CD14-positive monocyte (primary cell): ENCODE measurements at regions not wholly inside any gene's neighbourhood (a gene's known extent, or its start where the extent isn't known, plus 50 kb on each side); places are given as distances from the start of the nearest gene placed in this dataset.
A peak's percentile ranks its signal among the peaks of the same experiment; 100 is the strongest.
"Not testable (repeated sequence)": the region's sequence is repeated elsewhere in the genome, so short reads cannot be mapped to it uniquely, and the experiment has no call there.

Experiments
- DNase-seq, 3 donors: peaks; one replicate each; pipeline ENCODE4 v3.0.0-alpha.2; 2011 to 2022
- H2AFZ ChIP-seq: 2 replicates; pipeline ENCODE4 v1.6.0; 2012; ENCODE audit warnings: mild to moderate bottlenecking, low read depth, low read length, inconsistent platforms; ENCODE audit not compliant: insufficient read depth, poor library complexity, severe bottlenecking
- H3K27ac ChIP-seq, 2 donors: 1 replicate in 1 of 2; 2 replicates in 1 of 2; pipeline ENCODE4 v1.5.1; 2012 to 2013; ENCODE audit warnings: low read length in 2 of 2, control low read depth in 1 of 2, inconsistent platforms in 1 of 2, low read depth in 1 of 2, mild to moderate bottlenecking in 1 of 2
- H3K27me3 ChIP-seq, 2 donors: one replicate each; pipeline versions ENCODE4 v1.6.0 to v1.6.1; 2011 to 2013; ENCODE audit warnings: low read length in 2 of 2; ENCODE audit not compliant: control insufficient read depth in 2 of 2, insufficient read depth in 2 of 2
- H3K36me3 ChIP-seq, 2 donors: replicated peaks in 1 of 2; 1 replicate in 1 of 2; 2 replicates in 1 of 2; pipeline versions ENCODE4 v1.5.1 to v1.6.1; 2012 to 2013; ENCODE audit warnings: low read length in 2 of 2, control low read depth in 1 of 2, inconsistent platforms in 1 of 2, mild to moderate bottlenecking in 1 of 2; ENCODE audit not compliant: insufficient read depth in 2 of 2, control insufficient read depth in 1 of 2
- H3K4me1 ChIP-seq, 2 donors: 1 replicate in 1 of 2; 2 replicates in 1 of 2; pipeline versions ENCODE4 v1.5.1 to v1.6.1; 2012 to 2013; ENCODE audit warnings: low read length in 2 of 2, control low read depth in 1 of 2, inconsistent platforms in 1 of 2, mild to moderate bottlenecking in 1 of 2, moderate library complexity in 1 of 2; ENCODE audit not compliant: insufficient read depth in 2 of 2, control insufficient read depth in 1 of 2
- H3K4me2 ChIP-seq: replicated peaks from 2 replicates; pipeline ENCODE3; 2012; ENCODE audit warnings: low read length, moderate library complexity, mild to moderate bottlenecking; ENCODE audit not compliant: poor library complexity, severe bottlenecking; ENCODE audit errors: extremely low read depth
- H3K4me3 ChIP-seq, 3 experiments: fragments of 200-600 bp in 1 of 3; sonication (generic) in 1 of 3; replicated peaks in 1 of 3; 1 replicate in 2 of 3; 2 replicates in 1 of 3; pipeline ENCODE4 v1.5.1; 2011 to 2013; ENCODE audit warnings: low read length in 3 of 3, mild to moderate bottlenecking in 3 of 3, control low read depth in 2 of 3, low read depth in 2 of 3, inconsistent platforms in 1 of 3, moderate library complexity in 1 of 3
- H3K79me2 ChIP-seq: 2 replicates; pipeline ENCODE4 v1.6.0; 2012; ENCODE audit warnings: mild to moderate bottlenecking, control low read depth, inconsistent platforms, low read length, moderate library complexity; ENCODE audit not compliant: insufficient read depth
- H3K9ac ChIP-seq: 2 replicates; pipeline ENCODE4 v1.6.0; 2017; ENCODE audit warnings: low read length, mild to moderate bottlenecking; ENCODE audit not compliant: insufficient read depth, poor library complexity, severe bottlenecking
- H3K9me3 ChIP-seq, 2 donors: replicated peaks in 1 of 2; 1 replicate in 1 of 2; 2 replicates in 1 of 2; pipeline versions ENCODE4 v1.5.1 to v1.6.1; 2012 to 2013; ENCODE audit warnings: low read length in 2 of 2, control low read depth in 1 of 2; ENCODE audit not compliant: control insufficient read depth in 1 of 2, insufficient read depth in 1 of 2
- H4K20me1 ChIP-seq: 2 replicates; pipeline ENCODE4 v1.6.0; 2012; ENCODE audit warnings: mild to moderate bottlenecking, low read length, control low read depth, moderate library complexity; ENCODE audit not compliant: insufficient read depth
- H3K27ac Mint-ChIP-seq, 7 donors: one replicate each; pipeline ENCODE4 v1.8.0; 2020; ENCODE audit warnings: mild to moderate bottlenecking in 7 of 7, mixed read lengths in 7 of 7, moderate library complexity in 6 of 7, inconsistent platforms in 2 of 7
- H3K27me3 Mint-ChIP-seq, 3 donors: one replicate each; pipeline ENCODE4 v1.8.0; 2021 to 2022; ENCODE audit warnings: low read depth in 3 of 3, mild to moderate bottlenecking in 3 of 3, mixed read lengths in 3 of 3, moderate library complexity in 3 of 3, inconsistent platforms in 1 of 3
- H3K36me3 Mint-ChIP-seq, 2 donors: one replicate each; pipeline ENCODE4 v1.8.0; 2020; ENCODE audit warnings: mixed read lengths in 2 of 2, inconsistent platforms in 1 of 2, mild to moderate bottlenecking in 1 of 2
- H3K4me1 Mint-ChIP-seq: one replicate; pipeline ENCODE4 v1.8.0; 2020; ENCODE audit warnings: mild to moderate bottlenecking, mixed read lengths
- H3K4me3 Mint-ChIP-seq, 2 donors: one replicate each; pipeline ENCODE4 v1.8.0; 2020; ENCODE audit warnings: mild to moderate bottlenecking in 2 of 2, mixed read lengths in 2 of 2, moderate library complexity in 1 of 2
- H3K9me3 Mint-ChIP-seq, 7 donors: one replicate each; pipeline ENCODE4 v1.8.0; 2020 to 2022; ENCODE audit warnings: mixed read lengths in 7 of 7, mild to moderate bottlenecking in 6 of 7, moderate library complexity in 6 of 7, inconsistent platforms in 2 of 7
- CTCF ChIP-seq: fragments of 200-600 bp; IDR thresholded peaks from one replicate; pipeline ENCODE4 v1.8.0; 2022; ENCODE audit warnings: antibody characterized with exemption, mild to moderate bottlenecking
- WGBS: methylation state at CpG from one replicate; pipeline ENCODE4 v1.1.5; 2013; ENCODE audit warnings: missing lambda C conversion rate; ENCODE audit not compliant: insufficient coverage; 5-methylcytosine and 5-hydroxymethylcytosine counted together
- intact Hi-C, 2 donors: fragments of 100-400 bp; cut with micrococcal nuclease; formaldehyde crosslinking; loops; one replicate each; pipeline versions ENCODE4 v1.15.0 to v1.15.1; 2023

GRCh38 chr5:124831687-124832240 is 85.3 kb upstream of the ZNF608 start:
- Mint-ChIP-seq H3K4me3 (no peak overlapping the region), H3K36me3 (no peaks in the 10 kb centered on the region), H3K27ac (no peak overlapping the region), H3K27me3 (peaks cover 0 to 5% (median 2%) of the 10 kb centered on the region in 3 donors), H3K9me3 (peaks cover 4 to 25% (median 12%) of the 10 kb centered on the region in 7 donors), H3K4me1 (peaks cover 21% of the 10 kb centered on the region)
- intact Hi-C loops, result no loop called here
- no peak overlapping the region for H3K4me2 ChIP-seq
- H3K36me3 ChIP-seq, result no peaks in the 10 kb centered on the region
- no peak for DNase-seq
- H3K79me2 ChIP-seq, result no peaks in the 10 kb centered on the region
- peaks cover 14 to 18% of the 10 kb centered on the region in 2 donors for H3K4me1 ChIP-seq
- no peak overlapping the region for H3K9ac ChIP-seq
- no peak overlapping the region for H3K4me3 ChIP-seq
- no peak overlapping the region for H3K27ac ChIP-seq
- no peak overlapping the region for H2AFZ ChIP-seq
- H3K9me3 ChIP-seq, result peaks cover 0 to 12% of the 10 kb centered on the region in 2 donors
- H4K20me1 ChIP-seq, result no peaks in the 10 kb centered on the region
- TF ChIP-seq CTCF, result no peak
- H3K27me3 ChIP-seq, result no peaks in the 10 kb centered on the region

- Histone ChIP-seq H2AFZ (no peak overlapping the region), H3K36me3 (no peaks in the 10 kb centered on the region), H3K4me1 (peaks cover 14 to 18% of the 10 kb centered on the region in 2 donors), H3K27me3 (no peaks in the 10 kb centered on the region), H3K27ac (no peak overlapping the region), H4K20me1 (no peaks in the 10 kb centered on the region), H3K9me3 (peaks cover 0 to 12% of the 10 kb centered on the region in 2 donors), H3K4me3 (no peak overlapping the region), H3K79me2 (no peaks in the 10 kb centered on the region), H3K9ac (no peak overlapping the region), H3K4me2 (peak overlapping the region; percentile 27)
- intact Hi-C loops, result no loop called here
- no peak overlapping the region for H3K4me3 Mint-ChIP-seq
- H3K27ac Mint-ChIP-seq, result no peak overlapping the region
- H3K9me3 Mint-ChIP-seq, result peaks cover 5 to 25% (median 13%) of the 10 kb centered on the region in 7 donors
- DNase-seq, result no peak
- peaks cover 0 to 5% (median 2%) of the 10 kb centered on the region in 3 donors for H3K27me3 Mint-ChIP-seq
- H3K4me1 Mint-ChIP-seq, result peaks cover 21% of the 10 kb centered on the region
- no peak for TF ChIP-seq CTCF
- no peaks in the 10 kb centered on the region for H3K36me3 Mint-ChIP-seq
Observed at GRCh38 chr5:124832510-124832909, 86.1 kb upstream of the ZNF608 start.

- Mint-ChIP-seq H3K9me3 (peaks cover 5 to 24% (median 12%) of the 10 kb centered on the region in 7 donors), H3K4me1 (peaks cover 26% of the 10 kb centered on the region)
- H3K9ac ChIP-seq, H3K36me3 Mint-ChIP-seq, H3K27ac ChIP-seq, DNase-seq, intact Hi-C loops, H3K36me3 ChIP-seq, H3K79me2 ChIP-seq, H3K4me3 Mint-ChIP-seq, H3K4me2 ChIP-seq, H3K4me3 ChIP-seq, H3K27me3 ChIP-seq, H3K27ac Mint-ChIP-seq, H4K20me1 ChIP-seq, H2AFZ ChIP-seq, H3K27me3 Mint-ChIP-seq: not testable (repeated sequence)
- peaks cover 0 to 12% of the 10 kb centered on the region in 2 donors for H3K9me3 ChIP-seq
- peaks cover 14 to 18% of the 10 kb centered on the region in 2 donors for H3K4me1 ChIP-seq
- 80% methylated on average over 1 of the region's 2 CpGs for WGBS
Observed at GRCh38 chr5:124836314-124836713, 89.9 kb upstream of the ZNF608 start.
